CD4-positive, CD25-positive, alpha-beta regulatory T cell (primary cell): ENCODE measurements at regions not wholly inside any gene's neighbourhood (a gene's known extent, or its start where the extent isn't known, plus 50 kb on each side); places are given as distances from the start of the nearest gene placed in this dataset.

Source experiments
- ATAC-seq, 2 donors: fragments of 150-1000 bp; cut with Tn5 transposase; one replicate each; pipeline ENCODE4 v1.10.0; 2021; ENCODE audit warnings: low read depth in 2 of 2, moderate number of reproducible peaks in 2 of 2, moderate library complexity in 1 of 2
- DNase-seq, 3 donors: peaks; one replicate each; pipeline versions ENCODE4 v3.0.0 to v3.0.0-alpha.2; 2012 to 2022; ENCODE audit warnings: mixed read lengths in 1 of 3
- H3K27ac ChIP-seq: one replicate; pipeline ENCODE4 v1.7.0; 2013; ENCODE audit warnings: mild to moderate bottlenecking, low read length; ENCODE audit not compliant: insufficient read depth, poor library complexity, severe bottlenecking
- H3K27me3 ChIP-seq: one replicate; pipeline ENCODE4 v1.7.0; 2013; ENCODE audit warnings: low read length; ENCODE audit not compliant: control insufficient read depth, insufficient read depth
- H3K36me3 ChIP-seq: one replicate; pipeline ENCODE4 v1.7.0; 2013; ENCODE audit warnings: mild to moderate bottlenecking, low read length, moderate library complexity; ENCODE audit not compliant: control insufficient read depth, insufficient read depth
- H3K4me1 ChIP-seq: 2 replicates; pipeline ENCODE4 v1.7.0; 2013; ENCODE audit warnings: mild to moderate bottlenecking, low read length; ENCODE audit not compliant: insufficient read depth, control insufficient read depth, poor library complexity, severe bottlenecking
- H3K4me3 ChIP-seq: one replicate; pipeline ENCODE4 v1.7.0; 2013; ENCODE audit warnings: low read depth, mild to moderate bottlenecking, low read length, moderate library complexity
- H3K9me3 ChIP-seq, 2 experiments: 1 replicate in 1 of 2; 2 replicates in 1 of 2; pipeline ENCODE4 v1.7.0; 2013; ENCODE audit warnings: low read length in 2 of 2, mild to moderate bottlenecking in 1 of 2, moderate library complexity in 1 of 2; ENCODE audit not compliant: control insufficient read depth in 2 of 2
- H3K27ac Mint-ChIP-seq, 3 donors: one replicate each; pipeline ENCODE4 v1.8.0; 2020 to 2022; ENCODE audit warnings: mild to moderate bottlenecking in 3 of 3, mixed read lengths in 3 of 3, moderate library complexity in 2 of 3
- H3K27me3 Mint-ChIP-seq: one replicate; pipeline ENCODE4 v1.8.0; 2022; ENCODE audit warnings: mild to moderate bottlenecking, mixed read lengths
- H3K36me3 Mint-ChIP-seq: one replicate; pipeline ENCODE4 v1.8.0; 2020; ENCODE audit warnings: mixed read lengths
- H3K4me1 Mint-ChIP-seq, 4 donors: one replicate each; pipeline ENCODE4 v1.8.0; 2020 to 2022; ENCODE audit warnings: mixed read lengths in 4 of 4, mild to moderate bottlenecking in 1 of 4
- H3K4me3 Mint-ChIP-seq, 4 donors: one replicate each; pipeline ENCODE4 v1.8.0; 2020 to 2022; ENCODE audit warnings: mild to moderate bottlenecking in 4 of 4, mixed read lengths in 4 of 4, moderate library complexity in 3 of 4
- H3K9me3 Mint-ChIP-seq, 7 donors: one replicate each; pipeline ENCODE4 v1.8.0; 2020 to 2022; ENCODE audit warnings: mixed read lengths in 7 of 7, mild to moderate bottlenecking in 3 of 7, moderate library complexity in 2 of 7

DNA sequence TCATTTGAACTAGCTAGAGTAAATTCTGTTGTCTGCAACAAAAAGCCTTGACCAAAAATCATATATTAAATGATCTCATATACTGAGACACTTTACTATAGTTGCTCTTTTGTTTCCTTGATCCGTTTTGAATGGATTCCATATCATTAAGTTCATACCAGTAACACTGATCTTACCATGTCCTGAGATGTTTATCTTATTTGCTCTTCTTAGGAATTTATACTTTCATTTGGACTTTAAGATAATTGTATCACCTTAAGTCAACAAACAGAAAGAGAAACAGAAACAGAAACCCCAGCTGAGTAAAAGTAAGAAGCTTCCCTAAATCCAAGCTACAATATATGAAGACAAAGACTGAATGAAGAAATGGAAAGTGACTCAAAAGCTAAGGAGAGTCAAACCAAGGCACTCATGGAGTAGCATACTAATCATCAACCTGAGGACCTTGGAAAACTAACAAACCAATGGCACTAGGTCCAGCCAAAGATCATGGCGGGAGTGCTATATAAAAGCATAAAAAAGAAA lies 106.5 kb upstream of the COX10 start:
- Mint-ChIP-seq H3K36me3 (peaks cover 6% of the 10 kb centered on the region), H3K27me3 (no peaks in the 10 kb centered on the region), H3K27ac (no peak overlapping the region), H3K4me1 (peaks cover 7 to 12% (median 10%) of the 10 kb centered on the region in 4 donors), H3K9me3 (peaks cover 0 to 2% (median 0%) of the 10 kb centered on the region in 7 donors), H3K4me3 (no peak overlapping the region)
- no peaks in the 10 kb centered on the region for H3K9me3 ChIP-seq
- ATAC-seq = no peak
- H3K27ac ChIP-seq = no peak overlapping the region
- no peak overlapping the region for H3K4me3 ChIP-seq
- H3K36me3 ChIP-seq = no peaks in the 10 kb centered on the region
- peak in 1 of 3 donors; percentile 40 for DNase-seq
- H3K27me3 ChIP-seq = no peaks in the 10 kb centered on the region
- H3K4me1 ChIP-seq = peaks cover 5% of the 10 kb centered on the region

- Histone ChIP-seq H3K9me3 (no peaks in the 10 kb centered on the region), H3K4me3 (no peak overlapping the region), H3K27ac (no peak overlapping the region), H3K27me3 (no peaks in the 10 kb centered on the region), H3K4me1 (peaks cover 5% of the 10 kb centered on the region), H3K36me3 (no peaks in the 10 kb centered on the region)
- Mint-ChIP-seq H3K4me1 (peaks cover 8 to 19% (median 12%) of the 10 kb centered on the region in 4 donors), H3K27me3 (no peaks in the 10 kb centered on the region), H3K4me3 (no peak overlapping the region), H3K27ac (peak overlapping the region in 1 of 3 donors; percentile 7), H3K36me3 (peaks cover 10% of the 10 kb centered on the region), H3K9me3 (peaks cover 0 to 4% (median 0%) of the 10 kb centered on the region in 7 donors)
- DNase-seq (no peak), ATAC-seq (no peak)
These were observed 101.9 kb upstream of the COX10 start for GRCh38 chr17:13967416-13967815.

DNA sequence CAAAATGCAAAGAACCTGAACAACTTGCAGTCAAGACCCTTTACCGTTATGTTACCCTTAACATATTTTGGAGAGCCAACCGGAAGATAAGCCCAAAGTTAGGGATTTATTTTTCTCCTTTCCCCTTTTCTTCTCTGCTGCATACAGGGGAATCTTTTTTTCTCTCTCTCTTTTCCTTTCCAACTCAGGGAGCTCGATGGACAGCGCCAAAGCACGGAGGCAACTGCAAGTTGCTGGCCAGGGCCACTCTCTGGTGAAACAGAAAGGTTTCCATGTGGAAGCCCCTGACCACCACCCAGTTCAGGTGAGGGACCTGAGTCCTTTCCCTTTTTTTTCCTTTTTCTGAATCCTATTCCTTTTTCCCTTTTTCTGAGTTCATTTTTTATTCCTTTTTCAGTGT lies 98.8 kb upstream of the COX10 start:
- ATAC-seq = no peak
- no peaks in the 10 kb centered on the region for H3K27me3 ChIP-seq
- no peaks in the 10 kb centered on the region for H3K36me3 ChIP-seq
- Mint-ChIP-seq H3K36me3 (peaks cover 11% of the 10 kb centered on the region), H3K4me1 (peaks cover 0 to 13% (median 2%) of the 10 kb centered on the region in 4 donors), H3K9me3 (peaks cover 0 to 2% (median 0%) of the 10 kb centered on the region in 7 donors), H3K27me3 (no peaks in the 10 kb centered on the region), H3K27ac (no peak overlapping the region), H3K4me3 (no peak overlapping the region)
- H3K4me1 ChIP-seq = no peaks in the 10 kb centered on the region
- no peak for DNase-seq
- H3K9me3 ChIP-seq = no peaks in the 10 kb centered on the region
- H3K4me3 ChIP-seq = no peak overlapping the region
- H3K27ac ChIP-seq = no peak overlapping the region

GRCh38 chr17:13973960-13974651 lies 95.2 kb upstream of the COX10 start:
- H3K36me3 ChIP-seq = no peaks in the 10 kb centered on the region
- no peaks in the 10 kb centered on the region for H3K4me1 ChIP-seq
- H3K4me3 ChIP-seq = no peak overlapping the region
- Mint-ChIP-seq H3K36me3 (peaks cover 26% of the 10 kb centered on the region), H3K4me3 (no peak overlapping the region), H3K9me3 (peaks cover 0 to 4% (median 0%) of the 10 kb centered on the region in 7 donors), H3K4me1 (peaks cover 0 to 13% (median 6%) of the 10 kb centered on the region in 4 donors), H3K27me3 (no peaks in the 10 kb centered on the region), H3K27ac (no peak overlapping the region)
- H3K9me3 ChIP-seq = no peaks in the 10 kb centered on the region
- no peak overlapping the region for H3K27ac ChIP-seq
- H3K27me3 ChIP-seq = no peaks in the 10 kb centered on the region
- DNase-seq = no peak
- no peak for ATAC-seq

- Mint-ChIP-seq H3K27ac (no peak overlapping the region), H3K9me3 (peaks cover 0 to 6% (median 0%) of the 10 kb centered on the region in 7 donors), H3K4me3 (no peak overlapping the region), H3K27me3 (no peaks in the 10 kb centered on the region), H3K36me3 (peaks cover 44% of the 10 kb centered on the region), H3K4me1 (peaks cover 0 to 12% (median 4%) of the 10 kb centered on the region in 4 donors)
- Histone ChIP-seq H3K4me1 (no peaks in the 10 kb centered on the region), H3K9me3 (no peaks in the 10 kb centered on the region), H3K27me3 (no peaks in the 10 kb centered on the region), H3K27ac (no peak overlapping the region), H3K36me3 (peaks cover 3% of the 10 kb centered on the region), H3K4me3 (no peak overlapping the region)
- ATAC-seq (no peak), DNase-seq (no peak)
These were observed 91.5 kb upstream of the COX10 start for GRCh38 chr17:13977837-13978236.

DNA sequence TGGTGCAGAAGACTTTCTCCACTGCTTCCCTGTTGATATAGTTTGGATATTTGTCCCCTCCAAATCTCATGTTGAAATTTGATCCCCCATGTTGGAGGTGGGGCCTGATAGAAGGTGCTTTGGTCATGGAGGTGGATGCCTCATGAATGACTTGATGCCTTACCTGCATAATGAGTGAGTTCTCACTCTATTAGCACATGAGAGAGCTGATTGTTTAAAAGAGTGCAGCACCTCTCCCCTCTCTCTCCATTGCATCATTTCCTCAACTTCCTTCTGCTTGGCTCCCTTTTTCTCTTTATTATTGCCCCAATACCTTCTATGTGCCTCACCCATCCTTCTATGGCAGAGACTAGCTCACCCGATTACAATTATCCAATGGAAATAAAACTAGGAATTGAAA lies 90.8 kb upstream of the COX10 start:
- Mint-ChIP-seq H3K4me3 (no peak overlapping the region), H3K27me3 (no peaks in the 10 kb centered on the region), H3K36me3 (peaks cover 51% of the 10 kb centered on the region), H3K27ac (no peak overlapping the region), H3K4me1 (peaks cover 0 to 15% (median 4%) of the 10 kb centered on the region in 4 donors), H3K9me3 (peaks cover 0 to 6% (median 0%) of the 10 kb centered on the region in 7 donors)
- H3K4me3 ChIP-seq = no peak overlapping the region
- no peak overlapping the region for H3K27ac ChIP-seq
- no peaks in the 10 kb centered on the region for H3K9me3 ChIP-seq
- no peak for ATAC-seq
- H3K36me3 ChIP-seq = peaks cover 3% of the 10 kb centered on the region
- H3K4me1 ChIP-seq = no peaks in the 10 kb centered on the region
- DNase-seq = no peak
- no peaks in the 10 kb centered on the region for H3K27me3 ChIP-seq

- no peak overlapping the region for H3K27ac ChIP-seq
These were observed 87.4 kb upstream of the COX10 start for GRCh38 chr17:13981881-13982280.

GRCh38 chr17:13984956-13985355 lies 84.3 kb upstream of the COX10 start:
- Mint-ChIP-seq H3K4me1 (peaks cover 2 to 27% (median 4%) of the 10 kb centered on the region in 4 donors), H3K4me3 (no peak overlapping the region), H3K27ac (no peak overlapping the region), H3K9me3 (peaks cover 0 to 3% (median 0%) of the 10 kb centered on the region in 7 donors), H3K27me3 (no peaks in the 10 kb centered on the region), H3K36me3 (peaks cover 49% of the 10 kb centered on the region)
- no peak overlapping the region for H3K27ac ChIP-seq
- no peak for ATAC-seq
- no peaks in the 10 kb centered on the region for H3K4me1 ChIP-seq
- no peaks in the 10 kb centered on the region for H3K27me3 ChIP-seq
- DNase-seq = no peak
- H3K9me3 ChIP-seq = no peaks in the 10 kb centered on the region
- no peak overlapping the region for H3K4me3 ChIP-seq
- peaks cover 3% of the 10 kb centered on the region for H3K36me3 ChIP-seq

More at GRCh38 chr17:13981881-13982280, 87.4 kb upstream of the COX10 start:
- Histone ChIP-seq H3K4me3 (no peak overlapping the region), H3K9me3 (no peaks in the 10 kb centered on the region), H3K4me1 (no peaks in the 10 kb centered on the region), H3K27me3 (no peaks in the 10 kb centered on the region), H3K36me3 (peaks cover 3% of the 10 kb centered on the region)
- no peak overlapping the region for H3K4me3 Mint-ChIP-seq
- ATAC-seq (no peak), DNase-seq (no peak)
- H3K4me1 Mint-ChIP-seq = peaks cover 2 to 20% (median 5%) of the 10 kb centered on the region in 4 donors
- peaks cover 60% of the 10 kb centered on the region for H3K36me3 Mint-ChIP-seq
- peaks cover 0 to 4% (median under 1%) of the 10 kb centered on the region in 7 donors for H3K9me3 Mint-ChIP-seq
- no peaks in the 10 kb centered on the region for H3K27me3 Mint-ChIP-seq
- peak overlapping the region in 1 of 3 donors; percentile 45 for H3K27ac Mint-ChIP-seq
